ENCODE measurements at regions not wholly inside any gene's neighbourhood (a gene's known extent, or its start where the extent isn't known, plus 50 kb on each side); places are given as distances from the start of the nearest gene placed in this dataset.

- Histone ChIP-seq H3K4me3 (ENCODE audit: low read depth, low read length, poor library complexity, severe bottlenecking) (no peak overlapping the region), H3K9ac (ENCODE audit: low read length) (no peak overlapping the region), H3K79me2 (ENCODE audit: insufficient read depth, low read length) (no peaks in the 10 kb centered on the region), H3F3A (ENCODE audit: insufficient read depth, low read length) (no peaks in the 10 kb centered on the region), H3K4me2 (ENCODE audit: low read length) (no peak overlapping the region), H3K4me1 (ENCODE audit: insufficient read depth, low read length, severe bottlenecking) (no peaks in the 10 kb centered on the region), H4K20me1 (ENCODE audit: insufficient read depth, low read length) (no peaks in the 10 kb centered on the region), H3K9me2 (ENCODE audit: low read depth, low read length) (no peaks in the 10 kb centered on the region), H2AFZ (ENCODE audit: low read length) (no peak overlapping the region), H3K36me3 (ENCODE audit: insufficient read depth, low read length) (no peaks in the 10 kb centered on the region), H3K27me3 (ENCODE audit: insufficient read depth, low read length) (no peaks in the 10 kb centered on the region), H3K27ac (ENCODE audit: low read depth, low read length, poor library complexity, severe bottlenecking) (no peak overlapping the region), H3K9me3 (ENCODE audit: low read length) (no peaks in the 10 kb centered on the region)
- no peak for TF ChIP-seq CTCF (IDR thresholded peaks at IDR 0.05; ENCODE audit: low read length)
- TF ChIP-seq EZH2 (IDR thresholded peaks at IDR 0.05; ENCODE audit: borderline replicate concordance, low read length) = no peak
Observed at GRCh38 chr7:37504801-37505200, 56.1 kb upstream of the ELMO1 start.

DNA sequence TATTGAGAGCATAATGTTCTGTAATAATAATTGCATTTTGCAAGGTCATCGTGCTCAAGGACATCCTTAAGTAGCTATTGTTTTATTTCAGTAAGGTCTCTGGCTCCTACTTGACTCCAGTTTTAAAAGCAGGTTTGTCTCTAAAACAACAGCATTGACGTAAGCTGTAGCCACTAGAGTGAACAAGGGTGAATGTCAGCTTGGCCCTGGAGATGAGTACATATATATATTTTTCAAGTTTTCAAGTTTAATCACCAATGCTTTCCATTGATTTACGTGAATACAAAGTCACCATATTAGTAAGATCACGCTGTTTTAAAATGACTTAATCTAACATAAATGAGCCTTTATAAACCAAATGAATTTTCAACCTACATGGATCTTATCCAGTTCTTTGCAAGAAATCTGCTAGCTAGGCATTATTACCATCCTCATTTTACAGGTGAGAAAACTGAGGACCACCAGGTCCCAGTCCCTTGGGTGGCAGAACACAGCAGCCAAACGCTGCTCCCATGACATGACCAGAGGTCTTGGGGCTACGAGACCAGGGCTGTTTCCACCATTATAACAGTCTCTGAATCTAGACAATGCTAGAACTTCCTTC, 57.2 kb upstream of the ELMO1 start:
- no peaks in the 10 kb centered on the region for H3K36me3 ChIP-seq (ENCODE audit: insufficient read depth, low read length)
- no peak overlapping the region for H2AFZ ChIP-seq (ENCODE audit: low read length)
- H3K4me3 ChIP-seq (ENCODE audit: low read depth, low read length, poor library complexity, severe bottlenecking) = no peak overlapping the region
- no peaks in the 10 kb centered on the region for H3K79me2 ChIP-seq (ENCODE audit: insufficient read depth, low read length)
- no peaks in the 10 kb centered on the region for H3K9me3 ChIP-seq (ENCODE audit: low read length)
- no peak overlapping the region for H3K27ac ChIP-seq (ENCODE audit: low read depth, low read length, poor library complexity, severe bottlenecking)
- no peaks in the 10 kb centered on the region for H4K20me1 ChIP-seq (ENCODE audit: insufficient read depth, low read length)
- H3K9ac ChIP-seq (ENCODE audit: low read length) = no peak overlapping the region
- no peaks in the 10 kb centered on the region for H3K4me1 ChIP-seq (ENCODE audit: insufficient read depth, low read length, severe bottlenecking)
- no peaks in the 10 kb centered on the region for H3K27me3 ChIP-seq (ENCODE audit: insufficient read depth, low read length)
- H3K9me2 ChIP-seq (ENCODE audit: low read depth, low read length) = no peaks in the 10 kb centered on the region
- H3F3A ChIP-seq (ENCODE audit: insufficient read depth, low read length) = no peaks in the 10 kb centered on the region
- no peak overlapping the region for H3K4me2 ChIP-seq (ENCODE audit: low read length)
- TF ChIP-seq CTCF (IDR thresholded peaks at IDR 0.05; ENCODE audit: low read length) (no peak), EZH2 (IDR thresholded peaks at IDR 0.05; ENCODE audit: borderline replicate concordance, low read length) (no peak)

DNA sequence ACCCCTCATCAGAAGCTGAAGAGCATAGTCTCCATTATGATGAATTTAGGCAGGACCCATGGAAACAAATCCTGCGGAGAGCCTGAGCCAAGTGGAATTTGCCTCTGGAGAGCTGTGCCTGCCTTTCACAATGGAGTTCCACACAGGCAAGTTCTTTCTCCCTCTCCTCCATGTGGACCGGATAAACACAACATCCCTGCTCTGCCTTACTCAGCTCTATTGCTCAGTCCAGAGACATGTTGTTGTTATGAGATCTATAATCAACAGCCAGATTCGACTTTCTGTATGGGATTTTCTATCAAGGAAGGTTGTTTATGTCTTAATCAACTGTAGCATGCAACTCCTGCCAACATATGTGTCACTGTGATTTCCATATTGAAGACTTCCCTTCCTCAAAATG, 59.5 kb upstream of the ELMO1 start:
- Histone ChIP-seq H3F3A (ENCODE audit: insufficient read depth, low read length) (no peaks in the 10 kb centered on the region), H3K9ac (ENCODE audit: low read length) (no peak overlapping the region), H3K79me2 (ENCODE audit: insufficient read depth, low read length) (no peaks in the 10 kb centered on the region), H3K27ac (ENCODE audit: low read depth, low read length, poor library complexity, severe bottlenecking) (no peak overlapping the region), H3K4me3 (ENCODE audit: low read depth, low read length, poor library complexity, severe bottlenecking) (no peak overlapping the region), H2AFZ (ENCODE audit: low read length) (no peak overlapping the region), H4K20me1 (ENCODE audit: insufficient read depth, low read length) (no peaks in the 10 kb centered on the region), H3K4me1 (ENCODE audit: insufficient read depth, low read length, severe bottlenecking) (no peaks in the 10 kb centered on the region), H3K27me3 (ENCODE audit: insufficient read depth, low read length) (no peaks in the 10 kb centered on the region), H3K9me2 (ENCODE audit: low read depth, low read length) (no peaks in the 10 kb centered on the region), H3K4me2 (ENCODE audit: low read length) (no peak overlapping the region), H3K36me3 (ENCODE audit: insufficient read depth, low read length) (no peaks in the 10 kb centered on the region), H3K9me3 (ENCODE audit: low read length) (no peaks in the 10 kb centered on the region)
- TF ChIP-seq CTCF (IDR thresholded peaks at IDR 0.05; ENCODE audit: low read length) (no peak), EZH2 (IDR thresholded peaks at IDR 0.05; ENCODE audit: borderline replicate concordance, low read length) (no peak)
